GM23338 (cell line): ENCODE measurements at regions not wholly inside any gene's neighbourhood (a gene's known extent, or its start where the extent isn't known, plus 50 kb on each side); places are given as distances from the start of the nearest gene placed in this dataset.

Experiments
- ATAC-seq: fragments of 200-7000 bp; cut with Tn5 transposase; 3 replicates; pipeline ENCODE4 v1.9.1; 2020
- DNase-seq: peaks from one replicate; pipeline ENCODE4 v3.0.0-alpha.2; 2015; ENCODE audit warnings: low spot score
- H2AFZ ChIP-seq: fragments of 200-600 bp; sonication (generic); 2 replicates; pipeline ENCODE4 v1.8.0; 2016; ENCODE audit warnings: antibody characterized with exemption, mild to moderate bottlenecking, moderate library complexity
- H3F3A ChIP-seq: fragments of 200-600 bp; sonication (generic); replicated peaks from 2 replicates; pipeline ENCODE4 v1.8.0; 2017; ENCODE audit warnings: antibody characterized with exemption, mixed run types, low read depth
- H3K27ac ChIP-seq: fragments of 200-600 bp; sonication (generic); 2 replicates; pipeline ENCODE4 v1.6.1; 2016; ENCODE audit warnings: low read depth
- H3K27me3 ChIP-seq: fragments of 200-600 bp; sonication (generic); 2 replicates; pipeline ENCODE4 v1.8.0; 2016; ENCODE audit warnings: mild to moderate bottlenecking, mixed run types, moderate library complexity; ENCODE audit not compliant: insufficient read depth
- H3K36me3 ChIP-seq: fragments of 200-600 bp; sonication (generic); 2 replicates; pipeline ENCODE4 v1.8.0; 2016; ENCODE audit warnings: mild to moderate bottlenecking; ENCODE audit not compliant: insufficient read depth
- H3K4me1 ChIP-seq: fragments of 200-600 bp; sonication (generic); 2 replicates; pipeline ENCODE4 v1.8.0; 2016; ENCODE audit warnings: mild to moderate bottlenecking, moderate library complexity; ENCODE audit not compliant: insufficient read depth
- H3K4me2 ChIP-seq: fragments of 200-600 bp; sonication (generic); 2 replicates; pipeline ENCODE4 v1.7.1; 2017; ENCODE audit warnings: mixed run types
- H3K4me3 ChIP-seq: fragments of 200-600 bp; sonication (generic); 2 replicates; pipeline ENCODE4 v1.6.1; 2016; ENCODE audit warnings: mixed run types
- H3K79me2 ChIP-seq: fragments of 200-600 bp; sonication (generic); replicated peaks from 2 replicates; pipeline ENCODE4 v1.8.0; 2017; ENCODE audit warnings: mild to moderate bottlenecking; ENCODE audit not compliant: insufficient read depth
- H3K9me2 ChIP-seq: fragments of 200-600 bp; sonication (generic); 2 replicates; pipeline ENCODE4 v1.8.0; 2017; ENCODE audit not compliant: insufficient read depth
- H4K20me1 ChIP-seq: fragments of 200-600 bp; sonication (generic); replicated peaks from 2 replicates; pipeline ENCODE4 v1.8.0; 2017; ENCODE audit warnings: mild to moderate bottlenecking; ENCODE audit not compliant: insufficient read depth
- H3K27ac Mint-ChIP-seq: 2 replicates; pipeline ENCODE4 v1.8.0; 2020; ENCODE audit warnings: inconsistent platforms, mild to moderate bottlenecking, moderate library complexity, mixed read lengths
- H3K27me3 Mint-ChIP-seq: 3 replicates; pipeline ENCODE4 v1.8.0; 2022; ENCODE audit warnings: low read depth, mild to moderate bottlenecking, moderate library complexity, mixed read lengths, inconsistent platforms; ENCODE audit not compliant: insufficient read depth, poor library complexity
- H3K36me3 Mint-ChIP-seq: 3 replicates; pipeline ENCODE4 v1.8.0; 2021; ENCODE audit warnings: low read depth, mild to moderate bottlenecking, inconsistent platforms, moderate library complexity, mixed read lengths
- H3K4me1 Mint-ChIP-seq: 3 replicates; pipeline ENCODE4 v1.8.0; 2020; ENCODE audit warnings: mild to moderate bottlenecking, inconsistent platforms, mixed read lengths
- H3K4me3 Mint-ChIP-seq: 3 replicates; pipeline ENCODE4 v1.8.0; 2021; ENCODE audit warnings: moderate library complexity, mild to moderate bottlenecking, inconsistent platforms, mixed read lengths
- H3K9me3 Mint-ChIP-seq: 3 replicates; pipeline ENCODE4 v1.8.0; 2020; ENCODE audit warnings: moderate library complexity, mild to moderate bottlenecking, inconsistent platforms, mixed read lengths
- CREB1 ChIP-seq: fragments of 250-450 bp; sonication (Bioruptor Pico); IDR thresholded peaks from 2 replicates; pipeline ENCODE4 v1.5.0; 2020; ENCODE audit warnings: low read depth, mild to moderate bottlenecking, moderate library complexity
- JUNB ChIP-seq: IDR thresholded peaks from one replicate; pipeline ENCODE4 v1.6.1; 2016; ENCODE audit warnings: antibody characterized with exemption; ENCODE audit not compliant: unreplicated experiment
- NANOG ChIP-seq: IDR thresholded peaks from 2 replicates; pipeline ENCODE4 v1.6.1; 2016; ENCODE audit warnings: antibody characterized with exemption, borderline replicate concordance
- POLR2AphosphoS5 ChIP-seq: IDR thresholded peaks from 2 replicates; pipeline ENCODE4 v1.6.1; 2016; ENCODE audit warnings: antibody characterized with exemption, low read depth
- STAT1 ChIP-seq: IDR thresholded peaks from one replicate; pipeline ENCODE4 v1.6.1; 2016; ENCODE audit warnings: antibody characterized with exemption; ENCODE audit not compliant: unreplicated experiment
- ZNF331 ChIP-seq: fragments of 250-450 bp; sonication (Bioruptor Pico); IDR thresholded peaks from 2 replicates; pipeline ENCODE4 v1.5.0; 2020; ENCODE audit warnings: low read depth, mild to moderate bottlenecking, moderate library complexity
- TF ChIP-seq, protein P1 (sequence below): fragments of 250-450 bp; sonication (Bioruptor Pico); IDR thresholded peaks from 2 replicates; pipeline ENCODE4 v1.5.0; 2020; ENCODE audit warnings: mild to moderate bottlenecking, moderate library complexity
- TF ChIP-seq, protein P2 (sequence below): IDR thresholded peaks from 2 replicates; pipeline ENCODE4 v1.6.1; 2016; ENCODE audit warnings: antibody characterized with exemption
- TF ChIP-seq, protein P3 (sequence below), 2 experiments: fragments of 200-600 bp in 1 of 2; sonication (generic) in 1 of 2; conservative IDR thresholded peaks; 2 replicates each; pipeline versions ENCODE4 v1.5.1 to v1.6.1; 2016 to 2017; ENCODE audit warnings: antibody characterized with exemption in 2 of 2, low read depth in 2 of 2, mild to moderate bottlenecking in 2 of 2, moderate library complexity in 1 of 2
- TF ChIP-seq, protein P4 (sequence below): IDR thresholded peaks from one replicate; pipeline ENCODE4 v1.6.1; 2018; ENCODE audit warnings: antibody characterized with exemption; ENCODE audit not compliant: unreplicated experiment

DNA sequence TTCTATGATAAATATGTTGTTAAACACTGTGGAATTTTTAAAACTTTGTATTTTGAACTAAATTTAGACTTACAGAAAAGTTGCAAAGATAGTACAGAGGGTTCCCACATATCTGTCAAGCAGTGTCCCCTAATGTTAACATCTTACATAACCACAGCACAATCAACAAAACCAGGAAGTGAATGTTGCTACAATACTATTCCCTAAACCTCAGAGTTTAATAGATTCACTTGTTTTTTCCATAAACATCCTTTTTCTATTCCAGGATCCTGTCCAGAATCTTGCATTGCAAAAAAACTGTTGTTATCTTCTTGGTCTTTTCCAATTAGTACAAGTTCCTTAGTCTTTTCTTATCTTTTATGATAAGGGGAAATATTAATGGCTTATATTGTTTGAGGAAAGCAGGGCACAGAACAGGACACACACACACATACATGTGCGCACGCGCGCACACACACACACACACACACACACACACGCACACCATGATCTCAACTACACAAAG, 251.1 kb upstream of the TRIB2 start (continued):
- TF ChIP-seq, protein P1, sequence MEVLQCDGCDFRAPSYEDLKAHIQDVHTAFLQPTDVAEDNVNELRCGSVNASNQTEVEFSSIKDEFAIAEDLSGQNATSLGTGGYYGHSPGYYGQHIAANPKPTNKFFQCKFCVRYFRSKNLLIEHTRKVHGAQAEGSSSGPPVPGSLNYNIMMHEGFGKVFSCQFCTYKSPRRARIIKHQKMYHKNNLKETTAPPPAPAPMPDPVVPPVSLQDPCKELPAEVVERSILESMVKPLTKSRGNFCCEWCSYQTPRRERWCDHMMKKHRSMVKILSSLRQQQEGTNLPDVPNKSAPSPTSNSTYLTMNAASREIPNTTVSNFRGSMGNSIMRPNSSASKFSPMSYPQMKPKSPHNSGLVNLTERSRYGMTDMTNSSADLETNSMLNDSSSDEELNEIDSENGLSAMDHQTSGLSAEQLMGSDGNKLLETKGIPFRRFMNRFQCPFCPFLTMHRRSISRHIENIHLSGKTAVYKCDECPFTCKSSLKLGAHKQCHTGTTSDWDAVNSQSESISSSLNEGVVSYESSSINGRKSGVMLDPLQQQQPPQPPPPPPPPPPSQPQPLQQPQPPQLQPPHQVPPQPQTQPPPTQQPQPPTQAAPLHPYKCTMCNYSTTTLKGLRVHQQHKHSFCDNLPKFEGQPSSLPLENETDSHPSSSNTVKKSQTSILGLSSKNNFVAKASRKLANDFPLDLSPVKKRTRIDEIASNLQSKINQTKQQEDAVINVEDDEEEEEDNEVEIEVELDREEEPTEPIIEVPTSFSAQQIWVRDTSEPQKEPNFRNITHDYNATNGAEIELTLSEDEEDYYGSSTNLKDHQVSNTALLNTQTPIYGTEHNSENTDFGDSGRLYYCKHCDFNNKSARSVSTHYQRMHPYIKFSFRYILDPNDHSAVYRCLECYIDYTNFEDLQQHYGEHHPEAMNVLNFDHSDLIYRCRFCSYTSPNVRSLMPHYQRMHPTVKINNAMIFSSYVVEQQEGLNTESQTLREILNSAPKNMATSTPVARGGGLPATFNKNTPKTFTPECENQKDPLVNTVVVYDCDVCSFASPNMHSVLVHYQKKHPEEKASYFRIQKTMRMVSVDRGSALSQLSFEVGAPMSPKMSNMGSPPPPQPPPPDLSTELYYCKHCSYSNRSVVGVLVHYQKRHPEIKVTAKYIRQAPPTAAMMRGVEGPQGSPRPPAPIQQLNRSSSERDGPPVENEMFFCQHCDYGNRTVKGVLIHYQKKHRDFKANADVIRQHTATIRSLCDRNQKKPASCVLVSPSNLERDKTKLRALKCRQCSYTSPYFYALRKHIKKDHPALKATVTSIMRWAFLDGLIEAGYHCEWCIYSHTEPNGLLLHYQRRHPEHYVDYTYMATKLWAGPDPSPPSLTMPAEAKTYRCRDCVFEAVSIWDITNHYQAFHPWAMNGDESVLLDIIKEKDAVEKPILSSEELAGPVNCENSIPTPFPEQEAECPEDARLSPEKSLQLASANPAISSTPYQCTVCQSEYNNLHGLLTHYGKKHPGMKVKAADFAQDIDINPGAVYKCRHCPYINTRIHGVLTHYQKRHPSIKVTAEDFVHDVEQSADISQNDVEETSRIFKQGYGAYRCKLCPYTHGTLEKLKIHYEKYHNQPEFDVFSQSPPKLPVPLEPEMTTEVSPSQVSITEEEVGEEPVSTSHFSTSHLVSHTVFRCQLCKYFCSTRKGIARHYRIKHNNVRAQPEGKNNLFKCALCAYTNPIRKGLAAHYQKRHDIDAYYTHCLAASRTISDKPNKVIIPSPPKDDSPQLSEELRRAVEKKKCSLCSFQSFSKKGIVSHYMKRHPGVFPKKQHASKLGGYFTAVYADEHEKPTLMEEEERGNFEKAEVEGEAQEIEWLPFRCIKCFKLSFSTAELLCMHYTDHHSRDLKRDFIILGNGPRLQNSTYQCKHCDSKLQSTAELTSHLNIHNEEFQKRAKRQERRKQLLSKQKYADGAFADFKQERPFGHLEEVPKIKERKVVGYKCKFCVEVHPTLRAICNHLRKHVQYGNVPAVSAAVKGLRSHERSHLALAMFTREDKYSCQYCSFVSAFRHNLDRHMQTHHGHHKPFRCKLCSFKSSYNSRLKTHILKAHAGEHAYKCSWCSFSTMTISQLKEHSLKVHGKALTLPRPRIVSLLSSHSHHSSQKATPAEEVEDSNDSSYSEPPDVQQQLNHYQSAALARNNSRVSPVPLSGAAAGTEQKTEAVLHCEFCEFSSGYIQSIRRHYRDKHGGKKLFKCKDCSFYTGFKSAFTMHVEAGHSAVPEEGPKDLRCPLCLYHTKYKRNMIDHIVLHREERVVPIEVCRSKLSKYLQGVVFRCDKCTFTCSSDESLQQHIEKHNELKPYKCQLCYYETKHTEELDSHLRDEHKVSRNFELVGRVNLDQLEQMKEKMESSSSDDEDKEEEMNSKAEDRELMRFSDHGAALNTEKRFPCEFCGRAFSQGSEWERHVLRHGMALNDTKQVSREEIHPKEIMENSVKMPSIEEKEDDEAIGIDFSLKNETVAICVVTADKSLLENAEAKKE (CRISPR knock-in tag): no peak
- TF ChIP-seq STAT1: no peak
- TF ChIP-seq JUNB: no peak
- no peak for TF ChIP-seq CREB1 (CRISPR knock-in tag)

DNA sequence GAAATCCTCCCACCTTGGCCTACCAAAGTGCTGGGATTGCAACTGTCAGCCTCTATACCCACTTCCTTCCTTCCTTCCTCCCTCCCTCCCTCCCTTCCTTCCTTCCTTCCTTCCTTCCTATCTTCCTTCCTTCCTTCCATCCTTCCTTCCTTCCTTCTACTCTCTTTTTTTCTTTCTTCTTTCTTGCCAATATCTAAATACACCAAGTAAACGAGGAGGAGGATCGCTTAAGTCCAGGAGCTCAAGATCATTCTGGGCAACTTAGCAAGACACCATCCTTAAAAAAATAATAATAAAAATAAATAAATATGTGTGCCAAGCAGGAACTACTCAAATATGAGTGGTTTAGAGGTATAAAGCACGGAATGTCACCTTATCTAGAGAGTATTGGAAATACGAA, 249.4 kb upstream of the TRIB2 start:
- TF ChIP-seq, protein P2, sequence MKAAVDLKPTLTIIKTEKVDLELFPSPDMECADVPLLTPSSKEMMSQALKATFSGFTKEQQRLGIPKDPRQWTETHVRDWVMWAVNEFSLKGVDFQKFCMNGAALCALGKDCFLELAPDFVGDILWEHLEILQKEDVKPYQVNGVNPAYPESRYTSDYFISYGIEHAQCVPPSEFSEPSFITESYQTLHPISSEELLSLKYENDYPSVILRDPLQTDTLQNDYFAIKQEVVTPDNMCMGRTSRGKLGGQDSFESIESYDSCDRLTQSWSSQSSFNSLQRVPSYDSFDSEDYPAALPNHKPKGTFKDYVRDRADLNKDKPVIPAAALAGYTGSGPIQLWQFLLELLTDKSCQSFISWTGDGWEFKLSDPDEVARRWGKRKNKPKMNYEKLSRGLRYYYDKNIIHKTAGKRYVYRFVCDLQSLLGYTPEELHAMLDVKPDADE: no peak
- TF ChIP-seq ZNF331 (CRISPR knock-in tag): no peak
- no peak for TF ChIP-seq JUNB
- TF ChIP-seq CREB1 (CRISPR knock-in tag): no peak
- no peak for TF ChIP-seq POLR2AphosphoS5
- no peak for TF ChIP-seq NANOG
- TF ChIP-seq, protein P3, sequence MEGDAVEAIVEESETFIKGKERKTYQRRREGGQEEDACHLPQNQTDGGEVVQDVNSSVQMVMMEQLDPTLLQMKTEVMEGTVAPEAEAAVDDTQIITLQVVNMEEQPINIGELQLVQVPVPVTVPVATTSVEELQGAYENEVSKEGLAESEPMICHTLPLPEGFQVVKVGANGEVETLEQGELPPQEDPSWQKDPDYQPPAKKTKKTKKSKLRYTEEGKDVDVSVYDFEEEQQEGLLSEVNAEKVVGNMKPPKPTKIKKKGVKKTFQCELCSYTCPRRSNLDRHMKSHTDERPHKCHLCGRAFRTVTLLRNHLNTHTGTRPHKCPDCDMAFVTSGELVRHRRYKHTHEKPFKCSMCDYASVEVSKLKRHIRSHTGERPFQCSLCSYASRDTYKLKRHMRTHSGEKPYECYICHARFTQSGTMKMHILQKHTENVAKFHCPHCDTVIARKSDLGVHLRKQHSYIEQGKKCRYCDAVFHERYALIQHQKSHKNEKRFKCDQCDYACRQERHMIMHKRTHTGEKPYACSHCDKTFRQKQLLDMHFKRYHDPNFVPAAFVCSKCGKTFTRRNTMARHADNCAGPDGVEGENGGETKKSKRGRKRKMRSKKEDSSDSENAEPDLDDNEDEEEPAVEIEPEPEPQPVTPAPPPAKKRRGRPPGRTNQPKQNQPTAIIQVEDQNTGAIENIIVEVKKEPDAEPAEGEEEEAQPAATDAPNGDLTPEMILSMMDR (conservative IDR thresholded peaks at IDR 0.05; ENCODE audit: low read depth in 2 of 2): no peak
- TF ChIP-seq STAT1: no peak
- TF ChIP-seq, protein P4, sequence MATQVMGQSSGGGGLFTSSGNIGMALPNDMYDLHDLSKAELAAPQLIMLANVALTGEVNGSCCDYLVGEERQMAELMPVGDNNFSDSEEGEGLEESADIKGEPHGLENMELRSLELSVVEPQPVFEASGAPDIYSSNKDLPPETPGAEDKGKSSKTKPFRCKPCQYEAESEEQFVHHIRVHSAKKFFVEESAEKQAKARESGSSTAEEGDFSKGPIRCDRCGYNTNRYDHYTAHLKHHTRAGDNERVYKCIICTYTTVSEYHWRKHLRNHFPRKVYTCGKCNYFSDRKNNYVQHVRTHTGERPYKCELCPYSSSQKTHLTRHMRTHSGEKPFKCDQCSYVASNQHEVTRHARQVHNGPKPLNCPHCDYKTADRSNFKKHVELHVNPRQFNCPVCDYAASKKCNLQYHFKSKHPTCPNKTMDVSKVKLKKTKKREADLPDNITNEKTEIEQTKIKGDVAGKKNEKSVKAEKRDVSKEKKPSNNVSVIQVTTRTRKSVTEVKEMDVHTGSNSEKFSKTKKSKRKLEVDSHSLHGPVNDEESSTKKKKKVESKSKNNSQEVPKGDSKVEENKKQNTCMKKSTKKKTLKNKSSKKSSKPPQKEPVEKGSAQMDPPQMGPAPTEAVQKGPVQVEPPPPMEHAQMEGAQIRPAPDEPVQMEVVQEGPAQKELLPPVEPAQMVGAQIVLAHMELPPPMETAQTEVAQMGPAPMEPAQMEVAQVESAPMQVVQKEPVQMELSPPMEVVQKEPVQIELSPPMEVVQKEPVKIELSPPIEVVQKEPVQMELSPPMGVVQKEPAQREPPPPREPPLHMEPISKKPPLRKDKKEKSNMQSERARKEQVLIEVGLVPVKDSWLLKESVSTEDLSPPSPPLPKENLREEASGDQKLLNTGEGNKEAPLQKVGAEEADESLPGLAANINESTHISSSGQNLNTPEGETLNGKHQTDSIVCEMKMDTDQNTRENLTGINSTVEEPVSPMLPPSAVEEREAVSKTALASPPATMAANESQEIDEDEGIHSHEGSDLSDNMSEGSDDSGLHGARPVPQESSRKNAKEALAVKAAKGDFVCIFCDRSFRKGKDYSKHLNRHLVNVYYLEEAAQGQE: no peak
- peaks cover 6% of the 10 kb centered on the region for H3K27me3 Mint-ChIP-seq

More for the DNA sequence above, 249.4 kb upstream of the TRIB2 start:
- Mint-ChIP-seq H3K36me3 (peaks cover 3% of the 10 kb centered on the region; the same call in 2 of the 3 replicates), H3K4me1 (no peaks in the 10 kb centered on the region), H3K9me3 (0 out of 3 replicates have a peak, but pooled peaks cover 2% of the 10 kb centered on the region), H3K27ac (no peak overlapping the region), H3K4me3 (no peak overlapping the region)
- no peak for ATAC-seq
- Histone ChIP-seq H2AFZ (no peak overlapping the region), H3K36me3 (no peaks in the 10 kb centered on the region), H4K20me1 (no peaks in the 10 kb centered on the region), H3K4me2 (no peak overlapping the region), H3K9me2 (no peaks in the 10 kb centered on the region), H3K4me1 (no peaks in the 10 kb centered on the region), H3K27ac (no peak overlapping the region), H3K4me3 (no peak overlapping the region), H3K79me2 (no peaks in the 10 kb centered on the region), H3F3A (no peaks in the 10 kb centered on the region), H3K27me3 (no peaks in the 10 kb centered on the region)
- no peak for DNase-seq
